Keratinocyte (primary cell): ENCODE measurements at regions not wholly inside any gene's neighbourhood (a gene's known extent, or its start where the extent isn't known, plus 50 kb on each side); places are given as distances from the start of the nearest gene placed in this dataset.

ENCODE experiments used
- DNase-seq: peaks from one replicate; pipeline ENCODE4 v3.0.0-alpha.2; 2011; ENCODE audit warnings: low read depth, missing footprints, low spot score
- FAIRE-seq: peaks from 2 replicates; lab custom pipeline; 2011; peaks lifted over from hg19 to GRCh38; lab: Jason Lieb, UNC
- H2AFZ ChIP-seq: 2 replicates; pipeline ENCODE4 v1.6.0; 2012; ENCODE audit warnings: low read length, control low read depth, inconsistent platforms; ENCODE audit not compliant: control insufficient read depth
- H3K27ac ChIP-seq: 2 replicates; pipeline ENCODE4 v1.5.1; 2011; ENCODE audit warnings: low read length; ENCODE audit not compliant: control insufficient read depth, insufficient read depth
- H3K27me3 ChIP-seq: 3 replicates; pipeline ENCODE4 v1.6.0; 2011; ENCODE audit warnings: low read length; ENCODE audit not compliant: control insufficient read depth, insufficient read depth; ENCODE audit errors: extremely low read depth
- H3K36me3 ChIP-seq, 2 experiments: 2 replicates in 1 of 2; 3 replicates in 1 of 2; pipeline ENCODE4 v1.5.1; 2011; ENCODE audit warnings: low read length in 2 of 2, mild to moderate bottlenecking in 1 of 2; ENCODE audit not compliant: control insufficient read depth in 2 of 2, insufficient read depth in 2 of 2; ENCODE audit errors: extremely low read depth in 1 of 2
- H3K4me1 ChIP-seq: 3 replicates; pipeline ENCODE4 v1.5.1; 2011; ENCODE audit warnings: low read length; ENCODE audit not compliant: control insufficient read depth, insufficient read depth; ENCODE audit errors: extremely low read depth
- H3K4me2 ChIP-seq: 3 replicates; pipeline ENCODE4 v1.6.0; 2011; ENCODE audit warnings: low read depth, low read length; ENCODE audit not compliant: control insufficient read depth, insufficient read depth; ENCODE audit errors: extremely low read depth
- H3K4me3 ChIP-seq, 3 experiments: fragments of 200-600 bp in 1 of 3; sonication (generic) in 1 of 3; 2 replicates in 2 of 3; 3 replicates in 1 of 3; pipeline ENCODE4 v1.5.1; 2011 to 2016; ENCODE audit warnings: low read length in 3 of 3, mild to moderate bottlenecking in 3 of 3, control low read depth in 2 of 3, inconsistent platforms in 1 of 3, low read depth in 1 of 3, mixed read lengths in 1 of 3, mixed run types in 1 of 3, moderate library complexity in 1 of 3; ENCODE audit not compliant: control insufficient read depth in 2 of 3, insufficient read depth in 2 of 3; ENCODE audit errors: extremely low read depth in 1 of 3
- H3K79me2 ChIP-seq: 2 replicates; pipeline ENCODE4 v1.6.0; 2012; ENCODE audit warnings: low read length; ENCODE audit not compliant: control insufficient read depth, insufficient read depth
- H3K9ac ChIP-seq: 3 replicates; pipeline ENCODE4 v1.6.0; 2011; ENCODE audit warnings: low read length; ENCODE audit not compliant: control insufficient read depth, insufficient read depth; ENCODE audit errors: extremely low read depth
- H3K9me1 ChIP-seq: 3 replicates; pipeline ENCODE4 v1.6.0; 2011; ENCODE audit warnings: low read length; ENCODE audit not compliant: control insufficient read depth, insufficient read depth; ENCODE audit errors: extremely low read depth
- H3K9me3 ChIP-seq: 2 replicates; pipeline ENCODE4 v1.5.1; 2012; ENCODE audit warnings: low read depth, low read length; ENCODE audit not compliant: control insufficient read depth
- H4K20me1 ChIP-seq: 3 replicates; pipeline ENCODE4 v1.6.0; 2011; ENCODE audit warnings: low read length; ENCODE audit not compliant: control insufficient read depth, insufficient read depth; ENCODE audit errors: extremely low read depth
- CTCF ChIP-seq, 3 experiments: IDR thresholded peaks in 1 of 3; conservative IDR thresholded peaks in 1 of 3; optimal IDR thresholded peaks in 1 of 3; 2 replicates in 2 of 3; 3 replicates in 1 of 3; pipeline versions ENCODE3 to v1.5.1; 2011; ENCODE audit warnings: low read length in 3 of 3, mild to moderate bottlenecking in 3 of 3, moderate library complexity in 2 of 3, control low read depth in 1 of 3, inconsistent platforms in 1 of 3; ENCODE audit not compliant: insufficient read depth in 2 of 3; ENCODE audit errors: extremely low read depth in 1 of 3
- EZH2 ChIP-seq: IDR thresholded peaks from one replicate; pipeline ENCODE4 v1.6.1; 2012; ENCODE audit warnings: inconsistent platforms, mild to moderate bottlenecking, low read length, moderate library complexity
- dilution Hi-C: fragments of 300-500 bp; cut with MboI; formaldehyde crosslinking; loops from one replicate; pipeline ENCODE4 v1.7.0; 2020; ENCODE audit warnings: low sequenced_read_pairs; ENCODE audit not compliant: extremely low pct_ligation_motif_present

GRCh38 chr9:18357321-18357720 lies 116.6 kb upstream of the ADAMTSL1 start:
- H3K9ac ChIP-seq, result no peak overlapping the region
- H2AFZ ChIP-seq, result no peak overlapping the region
- no peak overlapping the region for H3K27ac ChIP-seq
- no peaks in the 10 kb centered on the region for H4K20me1 ChIP-seq
- DNase-seq, result no peak
- H3K4me3 ChIP-seq, result no peak overlapping the region
- H3K4me2 ChIP-seq, result no peak overlapping the region
- H3K79me2 ChIP-seq, result no peaks in the 10 kb centered on the region
- dilution Hi-C loops, result no loop called here
- H3K9me3 ChIP-seq, result no peaks in the 10 kb centered on the region
- no peaks in the 10 kb centered on the region for H3K4me1 ChIP-seq
- TF ChIP-seq CTCF (optimal IDR thresholded peaks at IDR 0.05 in 1 of 3, IDR thresholded peaks at IDR 0.05 in 1 of 3, conservative IDR thresholded peaks at IDR 0.05 in 1 of 3; ENCODE audit: extremely low read depth in 1 of 3, insufficient read depth in 2 of 3, low read length in 3 of 3) (no peak), EZH2 (no peak)
- no peaks in the 10 kb centered on the region for H3K9me1 ChIP-seq
- no peak for FAIRE-seq
- H3K27me3 ChIP-seq, result no peaks in the 10 kb centered on the region
- no peaks in the 10 kb centered on the region for H3K36me3 ChIP-seq

- Histone ChIP-seq H3K27me3 (no peaks in the 10 kb centered on the region), H2AFZ (no peak overlapping the region), H3K36me3 (no peaks in the 10 kb centered on the region), H3K4me3 (no peak overlapping the region), H3K9me1 (no peaks in the 10 kb centered on the region), H3K79me2 (no peaks in the 10 kb centered on the region), H4K20me1 (no peaks in the 10 kb centered on the region), H3K4me1 (no peaks in the 10 kb centered on the region), H3K27ac (no peak overlapping the region), H3K4me2 (no peak overlapping the region), H3K9ac (no peak overlapping the region), H3K9me3 (no peaks in the 10 kb centered on the region)
- dilution Hi-C loops, result no loop called here
- FAIRE-seq (no peak), DNase-seq (no peak)
- TF ChIP-seq CTCF (optimal IDR thresholded peaks at IDR 0.05 in 1 of 3, IDR thresholded peaks at IDR 0.05 in 1 of 3, conservative IDR thresholded peaks at IDR 0.05 in 1 of 3; ENCODE audit: extremely low read depth in 1 of 3, insufficient read depth in 2 of 3, low read length in 3 of 3) (no peak), EZH2 (no peak)
Measured at GRCh38 chr9:18358325-18358724, 115.6 kb upstream of the ADAMTSL1 start.
